ENCODE measurements at regions not wholly inside any gene's neighbourhood (a gene's known extent, or its start where the extent isn't known, plus 50 kb on each side); places are given as distances from the start of the nearest gene placed in this dataset.

GRCh38 chr22:22141031-22141430 lies 103.6 kb upstream of the VPREB1 start:
- TF ChIP-seq POLR2A (IDR thresholded peaks at IDR 0.05) = no peak
- no peak for TF ChIP-seq CTCF (IDR thresholded peaks at IDR 0.05)

All from right lobe of liver (tissue), 4 donors.